ENCODE measurements at regions not wholly inside any gene's neighbourhood (a gene's known extent, or its start where the extent isn't known, plus 50 kb on each side); places are given as distances from the start of the nearest gene placed in this dataset.

DNA sequence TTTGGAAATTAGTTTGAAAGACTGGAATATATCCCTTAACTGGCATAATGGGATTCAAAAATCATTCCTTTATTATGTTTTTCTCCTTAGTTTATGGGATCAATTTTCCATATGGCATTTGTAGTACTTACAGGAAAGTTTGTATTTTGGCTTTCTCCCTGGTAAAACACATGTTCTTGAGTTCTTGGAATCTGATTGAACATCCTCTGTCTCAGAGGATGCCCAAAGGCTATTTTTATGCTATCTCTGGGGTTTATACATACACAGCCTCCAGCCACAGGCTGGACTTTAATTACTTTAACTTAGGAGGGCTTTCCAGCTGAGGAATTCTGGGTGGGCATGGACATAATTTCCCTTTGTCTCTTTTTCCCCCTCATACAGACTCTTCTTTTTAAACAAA is 236.4 kb downstream of the HGF start:
- Histone ChIP-seq H3K4me3 (ENCODE audit: control insufficient read depth in 2 of 3, extremely low read depth in 1 of 3, insufficient read depth in 2 of 3, low read depth in 1 of 3, low read length in 3 of 3) (no peak overlapping the region), H3K27ac (ENCODE audit: control insufficient read depth, insufficient read depth, low read length) (no peak overlapping the region), H3K9ac (ENCODE audit: control insufficient read depth, extremely low read depth, insufficient read depth, low read length) (no peak overlapping the region), H3K27me3 (ENCODE audit: control insufficient read depth, extremely low read depth, insufficient read depth, low read length) (no peaks in the 10 kb centered on the region), H3K9me3 (ENCODE audit: control insufficient read depth, low read depth, low read length) (no peaks in the 10 kb centered on the region), H3K79me2 (ENCODE audit: control insufficient read depth, insufficient read depth, low read length) (no peaks in the 10 kb centered on the region), H3K9me1 (ENCODE audit: control insufficient read depth, extremely low read depth, insufficient read depth, low read length) (no peaks in the 10 kb centered on the region), H3K4me2 (ENCODE audit: control insufficient read depth, extremely low read depth, insufficient read depth, low read depth, low read length) (no peak overlapping the region), H3K36me3 (ENCODE audit: control insufficient read depth in 2 of 2, extremely low read depth in 1 of 2, insufficient read depth in 2 of 2, low read length in 2 of 2) (no peaks in the 10 kb centered on the region), H2AFZ (ENCODE audit: control insufficient read depth, low read length) (no peak overlapping the region), H4K20me1 (ENCODE audit: control insufficient read depth, extremely low read depth, insufficient read depth, low read length) (no peaks in the 10 kb centered on the region), H3K4me1 (ENCODE audit: control insufficient read depth, extremely low read depth, insufficient read depth, low read length) (no peaks in the 10 kb centered on the region)
- dilution Hi-C loops (cut with MboI; ENCODE audit: extremely low pct_ligation_motif_present, low sequenced_read_pairs), result no loop called here
- no peak for DNase-seq (ENCODE audit: low read depth, low spot score)
- no peak for TF ChIP-seq EZH2 (IDR thresholded peaks at IDR 0.05; ENCODE audit: low read length)
- TF ChIP-seq, protein P1, sequence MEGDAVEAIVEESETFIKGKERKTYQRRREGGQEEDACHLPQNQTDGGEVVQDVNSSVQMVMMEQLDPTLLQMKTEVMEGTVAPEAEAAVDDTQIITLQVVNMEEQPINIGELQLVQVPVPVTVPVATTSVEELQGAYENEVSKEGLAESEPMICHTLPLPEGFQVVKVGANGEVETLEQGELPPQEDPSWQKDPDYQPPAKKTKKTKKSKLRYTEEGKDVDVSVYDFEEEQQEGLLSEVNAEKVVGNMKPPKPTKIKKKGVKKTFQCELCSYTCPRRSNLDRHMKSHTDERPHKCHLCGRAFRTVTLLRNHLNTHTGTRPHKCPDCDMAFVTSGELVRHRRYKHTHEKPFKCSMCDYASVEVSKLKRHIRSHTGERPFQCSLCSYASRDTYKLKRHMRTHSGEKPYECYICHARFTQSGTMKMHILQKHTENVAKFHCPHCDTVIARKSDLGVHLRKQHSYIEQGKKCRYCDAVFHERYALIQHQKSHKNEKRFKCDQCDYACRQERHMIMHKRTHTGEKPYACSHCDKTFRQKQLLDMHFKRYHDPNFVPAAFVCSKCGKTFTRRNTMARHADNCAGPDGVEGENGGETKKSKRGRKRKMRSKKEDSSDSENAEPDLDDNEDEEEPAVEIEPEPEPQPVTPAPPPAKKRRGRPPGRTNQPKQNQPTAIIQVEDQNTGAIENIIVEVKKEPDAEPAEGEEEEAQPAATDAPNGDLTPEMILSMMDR (optimal IDR thresholded peaks at IDR 0.05 in 1 of 3, IDR thresholded peaks at IDR 0.05 in 1 of 3, conservative IDR thresholded peaks at IDR 0.05 in 1 of 3; ENCODE audit: extremely low read depth in 1 of 3, insufficient read depth in 2 of 3, low read length in 3 of 3), result no peak
- FAIRE-seq, result no peak

DNA sequence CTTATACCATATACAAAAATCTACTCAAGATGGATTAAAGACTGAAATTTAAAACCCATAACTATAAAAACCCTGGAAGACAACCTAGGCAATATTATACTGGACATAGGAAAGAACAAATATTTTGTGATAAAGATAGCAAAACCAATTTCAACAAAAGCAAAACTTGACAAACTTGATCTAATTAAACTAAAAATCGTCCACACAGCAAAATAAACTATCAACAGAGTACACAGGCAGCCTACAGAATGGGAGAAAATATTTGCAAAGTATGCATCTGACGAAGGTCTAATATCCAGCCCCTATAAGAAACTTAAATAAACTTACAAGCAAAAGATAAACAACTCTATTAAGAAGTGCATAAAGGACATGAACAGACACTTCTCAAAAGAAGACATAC is 240.1 kb downstream of the HGF start:
- H3K36me3 ChIP-seq (ENCODE audit: control insufficient read depth in 2 of 2, extremely low read depth in 1 of 2, insufficient read depth in 2 of 2, low read length in 2 of 2), result no peaks in the 10 kb centered on the region
- dilution Hi-C loops (cut with MboI; ENCODE audit: extremely low pct_ligation_motif_present, low sequenced_read_pairs), result no loop called here
- H3K9me1 ChIP-seq (ENCODE audit: control insufficient read depth, extremely low read depth, insufficient read depth, low read length), result no peaks in the 10 kb centered on the region
- H2AFZ ChIP-seq (ENCODE audit: control insufficient read depth, low read length), result no peak overlapping the region
- TF ChIP-seq, protein P1 (optimal IDR thresholded peaks at IDR 0.05 in 1 of 3, IDR thresholded peaks at IDR 0.05 in 1 of 3, conservative IDR thresholded peaks at IDR 0.05 in 1 of 3; ENCODE audit: extremely low read depth in 1 of 3, insufficient read depth in 2 of 3, low read length in 3 of 3), result no peak
- no peak for TF ChIP-seq EZH2 (IDR thresholded peaks at IDR 0.05; ENCODE audit: low read length)
- no peak overlapping the region for H3K27ac ChIP-seq (ENCODE audit: control insufficient read depth, insufficient read depth, low read length)
- FAIRE-seq, result no peak
- H3K79me2 ChIP-seq (ENCODE audit: control insufficient read depth, insufficient read depth, low read length), result no peaks in the 10 kb centered on the region
- no peak overlapping the region for H3K9ac ChIP-seq (ENCODE audit: control insufficient read depth, extremely low read depth, insufficient read depth, low read length)
- H3K4me2 ChIP-seq (ENCODE audit: control insufficient read depth, extremely low read depth, insufficient read depth, low read depth, low read length), result no peak overlapping the region
- H3K27me3 ChIP-seq (ENCODE audit: control insufficient read depth, extremely low read depth, insufficient read depth, low read length), result no peaks in the 10 kb centered on the region
- no peaks in the 10 kb centered on the region for H3K9me3 ChIP-seq (ENCODE audit: control insufficient read depth, low read depth, low read length)
- no peak for DNase-seq (ENCODE audit: low read depth, low spot score)
- no peaks in the 10 kb centered on the region for H3K4me1 ChIP-seq (ENCODE audit: control insufficient read depth, extremely low read depth, insufficient read depth, low read length)
- no peak overlapping the region for H3K4me3 ChIP-seq (ENCODE audit: control insufficient read depth in 2 of 3, extremely low read depth in 1 of 3, insufficient read depth in 2 of 3, low read depth in 1 of 3, low read length in 3 of 3)
- no peaks in the 10 kb centered on the region for H4K20me1 ChIP-seq (ENCODE audit: control insufficient read depth, extremely low read depth, insufficient read depth, low read length)
